ENCODE measurements at regions not wholly inside any gene's neighbourhood (a gene's known extent, or its start where the extent isn't known, plus 50 kb on each side); places are given as distances from the start of the nearest gene placed in this dataset.
A peak's percentile ranks its signal among the peaks of the same experiment; 100 is the strongest.

DNA sequence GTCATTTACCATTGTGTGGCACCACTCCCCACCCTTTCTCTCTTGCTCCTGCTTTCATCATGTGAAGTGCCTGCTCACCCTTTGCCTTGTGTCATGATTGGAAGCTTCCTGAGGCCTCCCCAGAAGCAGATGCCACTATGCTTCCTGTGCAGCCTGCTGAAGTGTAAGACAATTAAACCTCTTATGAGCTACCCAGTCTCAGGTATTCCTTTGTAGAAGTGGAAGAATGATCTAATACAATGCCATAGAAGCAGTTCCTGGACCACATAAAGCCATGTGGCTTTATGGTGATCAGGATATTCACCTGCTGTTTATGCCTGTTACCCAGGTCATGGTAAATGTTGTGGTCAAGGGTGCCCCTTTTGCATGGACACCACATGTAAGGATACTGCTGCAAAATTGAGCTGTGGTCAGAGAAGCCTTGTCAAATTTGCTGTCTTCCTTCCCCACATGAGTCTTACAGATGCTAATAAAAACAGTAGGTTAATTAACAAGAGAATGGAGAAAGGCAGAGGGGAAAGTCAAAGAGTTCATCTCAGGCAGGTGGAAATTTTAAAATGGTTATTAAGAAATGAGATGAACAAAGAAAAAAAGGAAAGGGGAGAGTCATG, 112.8 kb upstream of the IFNG-AS1 start:
- Histone ChIP-seq H3K14ac (ENCODE audit: insufficient read length) (no peak overlapping the region), H3K56ac (replicated peaks; ENCODE audit: insufficient read length, low read depth, low read length) (no peak overlapping the region), H3K79me2 (ENCODE audit: control insufficient read depth in 1 of 2, insufficient read depth in 2 of 2, low read length in 2 of 2) (no peaks in the 10 kb centered on the region), H2BK15ac (ENCODE audit: low read length) (no peak overlapping the region), H3K36me3 (ENCODE audit: control insufficient read depth in 2 of 4, insufficient read depth in 4 of 4, low read length in 3 of 4) (no peaks in the 10 kb centered on the region), H2BK5ac (ENCODE audit: low read depth, low read length) (peak overlapping the region; percentile 16; the same call in 1 of the 2 replicates), H2BK120ac (replicated peaks; ENCODE audit: low read depth, low read length) (peak overlapping the region; percentile 73), H2AFZ (ENCODE audit: low read length) (no peak overlapping the region), H4K20me1 (replicated peaks in 1 of 2; ENCODE audit: control insufficient read depth in 1 of 2, insufficient read depth in 2 of 2, low read length in 2 of 2) (no peaks in the 10 kb centered on the region), H4K8ac (ENCODE audit: extremely low read depth, insufficient read depth, low read length) (no peak overlapping the region), H3K4me2 (ENCODE audit: insufficient read depth in 1 of 2, low read depth in 2 of 2, low read length in 2 of 2) (peak overlapping the region; percentile 18 to 49), H3K79me1 (ENCODE audit: low read depth, low read length) (no peaks in the 10 kb centered on the region), H2BK20ac (ENCODE audit: low read length) (peak overlapping the region; percentile 52; the same call in 1 of the 2 replicates), H4K5ac (ENCODE audit: insufficient read length, low read depth, low read length) (no peak overlapping the region), H3K4me1 (replicated peaks in 1 of 4; ENCODE audit: control insufficient read depth in 3 of 4, insufficient read depth in 4 of 4, low read length in 3 of 4) (peaks cover 5 to 7% (median 6%) of the 10 kb centered on the region in 4 experiments; a peak in 6 of 7 replicates), H4K91ac (replicated peaks; ENCODE audit: insufficient read length, low read length) (no peak overlapping the region), H3K23ac (ENCODE audit: insufficient read length) (no peak overlapping the region), H3K27ac (ENCODE audit: low read depth, low read length) (no peak overlapping the region), H3K4ac (replicated peaks; ENCODE audit: insufficient read length, low read depth, low read length) (no peak overlapping the region), H2BK12ac (ENCODE audit: low read depth, low read length) (no peak overlapping the region; the same call in 1 of the 2 replicates), H3K18ac (ENCODE audit: extremely low read depth, low read length) (no peak overlapping the region), H3K4me3 (ENCODE audit: extremely low read depth in 1 of 4, insufficient read depth in 2 of 4, low read depth in 3 of 4, low read length in 4 of 4) (peak overlapping the region in 1 of 4 experiments; percentile 13; a peak in 1 of 8 replicates), H3K9ac (replicated peaks in 1 of 4; ENCODE audit: extremely low read depth in 1 of 4, low read depth in 3 of 4, low read length in 3 of 4) (no peak overlapping the region), H3K27me3 (replicated peaks in 1 of 4; ENCODE audit: control insufficient read depth in 3 of 4, extremely low read depth in 1 of 4, insufficient read depth in 3 of 4, low read length in 3 of 4) (no peaks in the 10 kb centered on the region), H3K23me2 (ENCODE audit: low read depth, low read length) (no peaks in the 10 kb centered on the region), H3K9me3 (ENCODE audit: insufficient read depth in 2 of 2, low read depth in 1 of 2, low read length in 1 of 2) (peaks cover 3% of the 10 kb centered on the region in 2 experiments; a peak in 1 of 4 replicates), H2AK5ac (ENCODE audit: low read depth, low read length) (0 out of 2 replicates have a peak overlapping the region, but pooled peaks have one; percentile 11)
- DNase-seq (ENCODE audit: low read depth in 1 of 2, low spot score in 2 of 2) (no peak), FAIRE-seq (no peak)
- ChIA-PET POLR2A (ENCODE audit: partially characterized antibody) (interaction anchor here (1.3 kb wide), 1 partner anchor 104 kb away, joined by 3 read pairs; no protein-coding TSS in a partner anchor), CTCF (ENCODE audit: partially characterized antibody) (no interaction called here)
- TF ChIP-seq ZNF274 (IDR thresholded peaks at IDR 0.05; ENCODE audit: borderline replicate concordance, extremely low read depth, low read length) = no peak
- TF ChIP-seq BACH1 (IDR thresholded peaks at IDR 0.05; ENCODE audit: low read length) = no peak
- TF ChIP-seq CBX8 (IDR thresholded peaks at IDR 0.05; ENCODE audit: borderline replicate concordance, low read depth, low read length) = no peak
- TF ChIP-seq POLR2AphosphoS5 (IDR thresholded peaks at IDR 0.05; ENCODE audit: low read depth, low read length) = no peak
- TF ChIP-seq, protein P1, sequence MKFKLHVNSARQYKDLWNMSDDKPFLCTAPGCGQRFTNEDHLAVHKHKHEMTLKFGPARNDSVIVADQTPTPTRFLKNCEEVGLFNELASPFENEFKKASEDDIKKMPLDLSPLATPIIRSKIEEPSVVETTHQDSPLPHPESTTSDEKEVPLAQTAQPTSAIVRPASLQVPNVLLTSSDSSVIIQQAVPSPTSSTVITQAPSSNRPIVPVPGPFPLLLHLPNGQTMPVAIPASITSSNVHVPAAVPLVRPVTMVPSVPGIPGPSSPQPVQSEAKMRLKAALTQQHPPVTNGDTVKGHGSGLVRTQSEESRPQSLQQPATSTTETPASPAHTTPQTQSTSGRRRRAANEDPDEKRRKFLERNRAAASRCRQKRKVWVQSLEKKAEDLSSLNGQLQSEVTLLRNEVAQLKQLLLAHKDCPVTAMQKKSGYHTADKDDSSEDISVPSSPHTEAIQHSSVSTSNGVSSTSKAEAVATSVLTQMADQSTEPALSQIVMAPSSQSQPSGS (IDR thresholded peaks at IDR 0.05; ENCODE audit: low read length) = peak; percentile 40; the same call in 1 of the 2 replicates
- no peak for TF ChIP-seq TAF1 (IDR thresholded peaks at IDR 0.05; ENCODE audit: low read depth, low read length)
- TF ChIP-seq FOSL1 (IDR thresholded peaks at IDR 0.05; ENCODE audit: insufficient read depth, low read depth, low read length) = no peak
- TF ChIP-seq CHD2 (IDR thresholded peaks at IDR 0.05; ENCODE audit: low read length) = no peak
- TF ChIP-seq CREB1 (IDR thresholded peaks at IDR 0.05) = no peak
- 0 out of 4 replicates have a peak, but pooled peaks of 1 of the 2 experiments have one; percentile 36 for TF ChIP-seq SIN3A (conservative IDR thresholded peaks at IDR 0.05 in 1 of 2, IDR thresholded peaks at IDR 0.05 in 1 of 2; ENCODE audit: low read depth in 1 of 2, low read length in 2 of 2)
- no peak for TF ChIP-seq NRF1 (IDR thresholded peaks at IDR 0.05; ENCODE audit: low read depth, low read length)
- TF ChIP-seq CTBP2 (IDR thresholded peaks at IDR 0.05; ENCODE audit: borderline replicate concordance, insufficient read depth, insufficient read length, low read length) = no peak
- TF ChIP-seq GABPA (IDR thresholded peaks at IDR 0.05; ENCODE audit: borderline replicate concordance, insufficient read depth, low read length) = no peak

All from H1 (cell line).